DOHH2 (cell line): ENCODE measurements at regions not wholly inside any gene's neighbourhood (a gene's known extent, or its start where the extent isn't known, plus 50 kb on each side); places are given as distances from the start of the nearest gene placed in this dataset.

Experiments
- H3F3A ChIP-seq: fragments of 200-600 bp; sonication (generic), shearing (Covaris generic); 2 replicates; pipeline ENCODE4 v1.6.0; 2016; ENCODE audit warnings: antibody characterized with exemption, mild to moderate bottlenecking; ENCODE audit not compliant: control insufficient read depth, insufficient read depth
- H3K27ac ChIP-seq: fragments of 200-600 bp; sonication (generic); 2 replicates; pipeline ENCODE4 v1.5.1; 2014; ENCODE audit warnings: low read depth, mild to moderate bottlenecking, low read length, moderate library complexity
- H3K27me3 ChIP-seq: fragments of 200-600 bp; sonication (generic); 2 replicates; pipeline ENCODE4 v1.6.1; 2014; ENCODE audit warnings: mild to moderate bottlenecking, low read length, mixed read lengths; ENCODE audit not compliant: control insufficient read depth
- H3K36me3 ChIP-seq: fragments of 200-600 bp; sonication (generic); 2 replicates; pipeline ENCODE4 v1.6.1; 2014; ENCODE audit warnings: mild to moderate bottlenecking, low read length, moderate library complexity, mixed read lengths; ENCODE audit not compliant: control insufficient read depth
- H3K4me1 ChIP-seq: fragments of 200-600 bp; sonication (generic); 2 replicates; pipeline ENCODE4 v1.6.1; 2014; ENCODE audit warnings: mild to moderate bottlenecking, low read length, mixed read lengths; ENCODE audit not compliant: control insufficient read depth
- H3K4me2 ChIP-seq: fragments of 200-600 bp; sonication (generic); 2 replicates; pipeline ENCODE4 v1.6.0; 2014; ENCODE audit warnings: mild to moderate bottlenecking, low read length, moderate library complexity
- H3K4me3 ChIP-seq: fragments of 200-600 bp; sonication (generic); 2 replicates; pipeline ENCODE4 v1.5.1; 2014; ENCODE audit warnings: mild to moderate bottlenecking, low read length, mixed read lengths
- H3K79me2 ChIP-seq: fragments of 200-600 bp; sonication (generic); 2 replicates; pipeline ENCODE4 v1.6.1; 2014; ENCODE audit warnings: mild to moderate bottlenecking, low read length, mixed read lengths; ENCODE audit not compliant: control insufficient read depth
- H3K9me2 ChIP-seq: fragments of 200-600 bp; sonication (generic); replicated peaks from 2 replicates; pipeline ENCODE4 v1.6.1; 2014; ENCODE audit warnings: mild to moderate bottlenecking, low read length, mixed read lengths; ENCODE audit not compliant: control insufficient read depth
- H3K9me3 ChIP-seq: fragments of 200-600 bp; sonication (generic); 2 replicates; pipeline ENCODE4 v1.6.1; 2014; ENCODE audit warnings: antibody characterized with exemption, low read length, mixed read lengths; ENCODE audit not compliant: control insufficient read depth, insufficient read depth
- H4K20me1 ChIP-seq: fragments of 200-600 bp; sonication (generic); 2 replicates; pipeline ENCODE4 v1.6.0; 2014; ENCODE audit warnings: low read depth, mild to moderate bottlenecking, antibody characterized with exemption, low read length, moderate library complexity; ENCODE audit not compliant: control insufficient read depth, insufficient read depth
- EZH2phosphoT487 ChIP-seq: fragments of 200-600 bp; sonication (generic); IDR thresholded peaks from 2 replicates; pipeline ENCODE4 v1.6.1; 2017; ENCODE audit warnings: borderline replicate concordance, mild to moderate bottlenecking, antibody characterized with exemption, low read length, moderate library complexity, mixed read lengths
- TF ChIP-seq, protein P1 (sequence below): fragments of 200-600 bp; sonication (generic); IDR thresholded peaks from one replicate; pipeline ENCODE4 v1.5.1; 2014; ENCODE audit warnings: antibody characterized with exemption, mild to moderate bottlenecking, low read depth, low read length; ENCODE audit not compliant: poor library complexity, severe bottlenecking

DNA sequence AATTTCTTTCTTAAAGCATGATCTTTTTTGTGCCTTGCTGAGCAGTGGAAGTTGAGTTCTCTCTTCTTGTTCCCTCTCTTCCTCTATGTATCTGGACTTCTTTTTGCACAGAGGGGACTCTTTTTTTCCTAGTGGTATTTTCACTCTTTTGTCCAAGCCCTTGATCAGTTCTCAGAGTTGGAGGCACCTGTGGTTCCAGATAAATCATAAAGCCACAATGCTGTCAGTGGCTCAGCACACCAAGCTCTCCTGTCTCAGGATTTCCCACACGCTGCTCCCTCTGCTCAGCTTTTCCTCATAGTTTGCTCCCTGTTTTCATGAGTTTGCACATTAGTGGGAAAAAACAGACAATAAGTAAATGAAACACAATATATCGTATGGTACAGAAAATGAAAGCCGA is 110.3 kb upstream of the ZNF608 start:
- H3K4me1 ChIP-seq: peaks cover 16% of the 10 kb centered on the region
- no peaks in the 10 kb centered on the region for H3K9me2 ChIP-seq
- no peaks in the 10 kb centered on the region for H4K20me1 ChIP-seq
- no peaks in the 10 kb centered on the region for H3K27me3 ChIP-seq
- TF ChIP-seq, protein P1, sequence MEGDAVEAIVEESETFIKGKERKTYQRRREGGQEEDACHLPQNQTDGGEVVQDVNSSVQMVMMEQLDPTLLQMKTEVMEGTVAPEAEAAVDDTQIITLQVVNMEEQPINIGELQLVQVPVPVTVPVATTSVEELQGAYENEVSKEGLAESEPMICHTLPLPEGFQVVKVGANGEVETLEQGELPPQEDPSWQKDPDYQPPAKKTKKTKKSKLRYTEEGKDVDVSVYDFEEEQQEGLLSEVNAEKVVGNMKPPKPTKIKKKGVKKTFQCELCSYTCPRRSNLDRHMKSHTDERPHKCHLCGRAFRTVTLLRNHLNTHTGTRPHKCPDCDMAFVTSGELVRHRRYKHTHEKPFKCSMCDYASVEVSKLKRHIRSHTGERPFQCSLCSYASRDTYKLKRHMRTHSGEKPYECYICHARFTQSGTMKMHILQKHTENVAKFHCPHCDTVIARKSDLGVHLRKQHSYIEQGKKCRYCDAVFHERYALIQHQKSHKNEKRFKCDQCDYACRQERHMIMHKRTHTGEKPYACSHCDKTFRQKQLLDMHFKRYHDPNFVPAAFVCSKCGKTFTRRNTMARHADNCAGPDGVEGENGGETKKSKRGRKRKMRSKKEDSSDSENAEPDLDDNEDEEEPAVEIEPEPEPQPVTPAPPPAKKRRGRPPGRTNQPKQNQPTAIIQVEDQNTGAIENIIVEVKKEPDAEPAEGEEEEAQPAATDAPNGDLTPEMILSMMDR: no peak
- TF ChIP-seq EZH2phosphoT487: no peak
- no peaks in the 10 kb centered on the region for H3K79me2 ChIP-seq
- H3F3A ChIP-seq: peaks cover 3% of the 10 kb centered on the region; the same call in 1 of the 2 replicates
- H3K9me3 ChIP-seq: no peaks in the 10 kb centered on the region
- H3K4me2 ChIP-seq: no peak overlapping the region
- no peaks in the 10 kb centered on the region for H3K36me3 ChIP-seq
- no peak overlapping the region for H3K27ac ChIP-seq
- H3K4me3 ChIP-seq: no peak overlapping the region

DNA sequence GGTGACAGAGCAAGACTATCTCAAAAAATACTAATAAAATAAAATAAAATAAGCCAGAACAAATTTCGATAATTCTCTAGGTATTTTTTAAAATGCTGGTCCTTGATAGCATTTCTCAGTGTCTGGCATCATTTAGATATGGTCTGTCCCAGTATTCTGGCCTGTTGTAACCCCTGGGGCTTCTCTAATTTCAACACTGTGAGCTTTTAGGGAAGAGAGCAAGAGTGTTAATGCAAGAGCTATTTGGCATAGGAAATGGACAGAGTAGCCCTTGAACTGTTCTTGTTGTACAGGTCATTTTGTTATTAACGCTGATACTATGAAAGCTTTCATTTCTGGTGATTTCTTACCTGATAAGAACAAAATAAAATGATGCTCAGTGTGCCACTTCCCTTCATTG is 112.2 kb upstream of the ZNF608 start:
- H3K27ac ChIP-seq: no peak overlapping the region
- H3K9me2 ChIP-seq: no peaks in the 10 kb centered on the region
- H3K9me3 ChIP-seq: no peaks in the 10 kb centered on the region; the same call in 1 of the 2 replicates
- no peaks in the 10 kb centered on the region for H3K36me3 ChIP-seq
- H3K79me2 ChIP-seq: no peaks in the 10 kb centered on the region
- peaks cover 16% of the 10 kb centered on the region for H3K4me1 ChIP-seq
- TF ChIP-seq, protein P1: no peak
- no peak for TF ChIP-seq EZH2phosphoT487
- H3K4me2 ChIP-seq: peak overlapping the region; percentile 53
- H3K4me3 ChIP-seq: peak overlapping the region; percentile 20; the same call in 1 of the 2 replicates
- H4K20me1 ChIP-seq: no peaks in the 10 kb centered on the region
- peaks cover 3% of the 10 kb centered on the region; the same call in 1 of the 2 replicates for H3F3A ChIP-seq
- H3K27me3 ChIP-seq: no peaks in the 10 kb centered on the region

DNA sequence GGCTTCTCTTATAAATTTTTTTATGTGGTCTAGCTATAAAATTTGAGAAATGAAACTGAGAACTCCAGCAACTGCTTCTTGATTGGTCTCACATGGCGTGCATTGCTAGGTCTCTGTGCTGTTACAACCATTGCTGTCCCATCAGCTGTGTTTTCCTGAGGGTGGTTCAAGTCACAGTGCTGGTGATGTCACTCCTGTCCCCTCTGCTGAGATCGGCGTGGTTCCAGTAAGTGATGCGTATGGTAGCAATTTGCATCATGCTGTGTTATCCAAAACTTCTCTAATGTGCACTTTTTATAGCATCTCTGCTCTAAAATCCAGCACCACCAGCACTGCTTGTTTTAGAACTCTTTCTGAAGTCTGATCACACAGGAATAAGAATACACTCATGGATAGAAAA is 112.6 kb upstream of the ZNF608 start:
- Histone ChIP-seq H4K20me1 (no peaks in the 10 kb centered on the region), H3K79me2 (no peaks in the 10 kb centered on the region), H3K4me2 (peak overlapping the region; percentile 53), H3K4me1 (peaks cover 16% of the 10 kb centered on the region), H3K36me3 (no peaks in the 10 kb centered on the region), H3K27ac (no peak overlapping the region), H3F3A (peaks cover 3% of the 10 kb centered on the region; the same call in 1 of the 2 replicates), H3K4me3 (peak overlapping the region; percentile 20; the same call in 1 of the 2 replicates), H3K9me2 (no peaks in the 10 kb centered on the region), H3K9me3 (no peaks in the 10 kb centered on the region; the same call in 1 of the 2 replicates), H3K27me3 (no peaks in the 10 kb centered on the region)
- TF ChIP-seq EZH2phosphoT487: no peak
- TF ChIP-seq, protein P1: no peak
